NT2/D1 (cell line): ENCODE measurements at regions not wholly inside any gene's neighbourhood (a gene's known extent, or its start where the extent isn't known, plus 50 kb on each side); places are given as distances from the start of the nearest gene placed in this dataset.

Source experiments
- DNase-seq: peaks from one replicate; pipeline ENCODE4 v3.0.0-alpha.2; 2011; ENCODE audit warnings: low read depth, low spot score
- H3K27me3 ChIP-seq: 2 replicates; pipeline ENCODE4 v1.6.0; 2011; ENCODE audit warnings: mild to moderate bottlenecking; ENCODE audit not compliant: insufficient read length, insufficient read depth
- H3K36me3 ChIP-seq: 2 replicates; pipeline ENCODE4 v1.6.1; 2011; ENCODE audit warnings: mild to moderate bottlenecking, low read length, mixed read lengths; ENCODE audit not compliant: insufficient read depth, insufficient read length
- H3K4me1 ChIP-seq: 2 replicates; pipeline ENCODE4 v1.5.1; 2011; ENCODE audit not compliant: insufficient read depth, insufficient read length
- H3K4me3 ChIP-seq: 2 replicates; pipeline ENCODE4 v1.5.1; 2011; ENCODE audit warnings: low read depth; ENCODE audit not compliant: insufficient read length
- H3K9ac ChIP-seq: 2 replicates; pipeline ENCODE4 v1.6.0; 2011; ENCODE audit warnings: low read depth; ENCODE audit not compliant: insufficient read length
- H3K9me3 ChIP-seq: 2 replicates; pipeline ENCODE4 v1.5.1; 2011; ENCODE audit warnings: mild to moderate bottlenecking, low read length; ENCODE audit not compliant: insufficient read depth
- SUZ12 ChIP-seq: IDR thresholded peaks from 2 replicates; pipeline ENCODE4 v1.6.1; 2011; ENCODE audit not compliant: insufficient read length, insufficient read depth; ENCODE audit errors: extremely low read depth
- YY1 ChIP-seq: IDR thresholded peaks from 2 replicates; pipeline ENCODE4 v1.6.1; 2011; ENCODE audit not compliant: insufficient read length, insufficient read depth
- ZNF274 ChIP-seq: IDR thresholded peaks from 2 replicates; pipeline ENCODE4 v1.6.1; 2011; ENCODE audit warnings: mild to moderate bottlenecking, low read depth, low read length

- H3K4me1 ChIP-seq, result no peaks in the 10 kb centered on the region
- H3K4me3 ChIP-seq, result no peak overlapping the region
- peaks cover 26% of the 10 kb centered on the region for H3K9me3 ChIP-seq
- H3K36me3 ChIP-seq, result no peaks in the 10 kb centered on the region
- TF ChIP-seq SUZ12, result no peak
- no peak for TF ChIP-seq YY1
- no peak for TF ChIP-seq ZNF274
- H3K9ac ChIP-seq, result no peak overlapping the region
- no peaks in the 10 kb centered on the region for H3K27me3 ChIP-seq
- no peak for DNase-seq
These were observed 292.6 kb upstream of the TAS2R1 start for GRCh38 chr5:9922719-9923118.

GRCh38 chr5:9920697-9921096 is 290.5 kb upstream of the TAS2R1 start:
- no peaks in the 10 kb centered on the region for H3K27me3 ChIP-seq
- no peak for DNase-seq
- no peak overlapping the region for H3K4me3 ChIP-seq
- TF ChIP-seq SUZ12, result no peak
- no peak for TF ChIP-seq YY1
- no peak for TF ChIP-seq ZNF274
- no peaks in the 10 kb centered on the region for H3K36me3 ChIP-seq
- peaks cover 26% of the 10 kb centered on the region for H3K9me3 ChIP-seq
- H3K4me1 ChIP-seq, result no peaks in the 10 kb centered on the region
- H3K9ac ChIP-seq, result no peak overlapping the region

DNA sequence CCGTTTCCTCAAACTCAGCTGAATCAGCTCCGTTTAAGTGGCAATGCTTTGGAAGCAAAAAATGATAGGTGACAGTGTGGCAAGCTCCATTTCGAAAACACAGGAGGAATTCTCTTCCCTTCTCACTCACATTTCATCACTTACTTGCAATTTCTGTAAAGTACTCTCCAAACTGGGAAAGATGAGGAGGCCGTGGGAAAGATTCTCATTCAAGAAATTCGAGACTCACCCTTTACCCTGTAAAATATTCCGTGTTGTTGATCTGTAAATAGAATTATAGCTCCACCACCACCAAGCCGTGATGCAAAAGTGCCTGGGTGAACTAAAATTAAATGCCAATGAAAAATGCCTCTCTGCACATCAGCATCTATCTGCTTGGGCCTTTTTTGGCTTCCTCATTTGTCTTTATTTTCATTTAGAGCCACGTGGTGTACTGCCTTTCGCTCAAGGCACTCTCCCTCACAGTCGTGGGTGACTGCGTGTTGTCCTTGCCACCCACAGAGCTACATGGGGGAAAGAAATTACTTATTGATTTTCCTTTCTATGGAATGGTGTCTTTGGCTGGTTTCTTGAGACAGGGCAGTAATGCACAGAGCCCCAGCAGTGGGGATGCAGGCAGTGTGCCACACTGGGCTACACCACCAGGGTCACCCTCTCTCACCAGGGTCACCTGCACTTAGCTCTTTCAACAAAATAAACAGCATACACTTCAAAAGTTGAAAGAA is 289.3 kb upstream of the TAS2R1 start:
- Histone ChIP-seq H3K27me3 (no peaks in the 10 kb centered on the region), H3K4me1 (no peaks in the 10 kb centered on the region), H3K4me3 (no peak overlapping the region), H3K9me3 (peaks cover 23% of the 10 kb centered on the region), H3K9ac (no peak overlapping the region), H3K36me3 (no peaks in the 10 kb centered on the region)
- no peak for TF ChIP-seq YY1
- TF ChIP-seq ZNF274, result no peak
- TF ChIP-seq SUZ12, result no peak
- DNase-seq, result no peak

- no peaks in the 10 kb centered on the region for H3K4me1 ChIP-seq
- no peaks in the 10 kb centered on the region for H3K9me3 ChIP-seq
- H3K9ac ChIP-seq, result no peak overlapping the region
- no peak for DNase-seq
- H3K36me3 ChIP-seq, result no peaks in the 10 kb centered on the region
- H3K27me3 ChIP-seq, result no peaks in the 10 kb centered on the region
- TF ChIP-seq SUZ12, result no peak
- TF ChIP-seq ZNF274, result no peak
- TF ChIP-seq YY1, result no peak
- H3K4me3 ChIP-seq, result no peak overlapping the region
These were observed 275.5 kb upstream of the TAS2R1 start for GRCh38 chr5:9905661-9906060.

- Histone ChIP-seq H3K4me3 (no peak overlapping the region), H3K9ac (no peak overlapping the region), H3K27me3 (no peaks in the 10 kb centered on the region), H3K36me3 (no peaks in the 10 kb centered on the region), H3K9me3 (no peaks in the 10 kb centered on the region), H3K4me1 (no peaks in the 10 kb centered on the region)
- DNase-seq, result no peak
- TF ChIP-seq ZNF274 (no peak), YY1 (no peak), SUZ12 (no peak)
These were observed 273.6 kb upstream of the TAS2R1 start for GRCh38 chr5:9903801-9904200.

- no peaks in the 10 kb centered on the region for H3K36me3 ChIP-seq
- DNase-seq, result no peak
These were observed 268.2 kb upstream of the TAS2R1 start for GRCh38 chr5:9898319-9898718.

DNA sequence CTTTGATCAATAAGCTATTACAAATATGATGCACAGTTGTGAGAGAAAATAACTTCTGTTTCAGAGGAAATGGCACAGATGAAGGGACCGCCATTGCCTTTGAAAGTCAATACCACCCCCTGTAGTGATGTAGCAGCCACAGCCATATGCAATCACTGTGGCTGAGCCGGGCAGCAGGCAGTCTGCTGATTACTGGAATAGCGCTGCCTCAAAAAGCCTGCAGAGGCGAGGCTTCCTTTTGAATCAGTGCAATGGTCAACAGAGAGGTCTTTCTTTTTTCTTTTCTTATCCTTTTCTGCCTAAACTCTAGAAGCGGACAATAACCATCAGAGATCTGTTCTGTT is 265.1 kb upstream of the TAS2R1 start:
- Histone ChIP-seq H3K4me3 (no peak overlapping the region), H3K4me1 (no peaks in the 10 kb centered on the region), H3K9ac (no peak overlapping the region), H3K9me3 (no peaks in the 10 kb centered on the region), H3K36me3 (no peaks in the 10 kb centered on the region), H3K27me3 (no peaks in the 10 kb centered on the region)
- DNase-seq, result no peak
- TF ChIP-seq SUZ12, result no peak
- TF ChIP-seq YY1, result no peak
- no peak for TF ChIP-seq ZNF274

More at GRCh38 chr5:9898319-9898718, 268.2 kb upstream of the TAS2R1 start:
- no peak overlapping the region for H3K9ac ChIP-seq
- H3K4me1 ChIP-seq, result no peaks in the 10 kb centered on the region
- no peaks in the 10 kb centered on the region for H3K9me3 ChIP-seq
- TF ChIP-seq SUZ12 (no peak), YY1 (no peak), ZNF274 (no peak)
- H3K27me3 ChIP-seq, result no peaks in the 10 kb centered on the region
- no peak overlapping the region for H3K4me3 ChIP-seq
